ENCODE measurements at regions not wholly inside any gene's neighbourhood (a gene's known extent, or its start where the extent isn't known, plus 50 kb on each side); places are given as distances from the start of the nearest gene placed in this dataset.

GRCh38 chr7:145831616-145832206 is 284.9 kb upstream of the CNTNAP2 start:
- TF ChIP-seq, protein P1, sequence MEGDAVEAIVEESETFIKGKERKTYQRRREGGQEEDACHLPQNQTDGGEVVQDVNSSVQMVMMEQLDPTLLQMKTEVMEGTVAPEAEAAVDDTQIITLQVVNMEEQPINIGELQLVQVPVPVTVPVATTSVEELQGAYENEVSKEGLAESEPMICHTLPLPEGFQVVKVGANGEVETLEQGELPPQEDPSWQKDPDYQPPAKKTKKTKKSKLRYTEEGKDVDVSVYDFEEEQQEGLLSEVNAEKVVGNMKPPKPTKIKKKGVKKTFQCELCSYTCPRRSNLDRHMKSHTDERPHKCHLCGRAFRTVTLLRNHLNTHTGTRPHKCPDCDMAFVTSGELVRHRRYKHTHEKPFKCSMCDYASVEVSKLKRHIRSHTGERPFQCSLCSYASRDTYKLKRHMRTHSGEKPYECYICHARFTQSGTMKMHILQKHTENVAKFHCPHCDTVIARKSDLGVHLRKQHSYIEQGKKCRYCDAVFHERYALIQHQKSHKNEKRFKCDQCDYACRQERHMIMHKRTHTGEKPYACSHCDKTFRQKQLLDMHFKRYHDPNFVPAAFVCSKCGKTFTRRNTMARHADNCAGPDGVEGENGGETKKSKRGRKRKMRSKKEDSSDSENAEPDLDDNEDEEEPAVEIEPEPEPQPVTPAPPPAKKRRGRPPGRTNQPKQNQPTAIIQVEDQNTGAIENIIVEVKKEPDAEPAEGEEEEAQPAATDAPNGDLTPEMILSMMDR (IDR thresholded peaks at IDR 0.05) = no peak
- TF ChIP-seq POLR2A (IDR thresholded peaks at IDR 0.05) = no peak
